H9 (cell line): ENCODE measurements at regions not wholly inside any gene's neighbourhood (a gene's known extent, or its start where the extent isn't known, plus 50 kb on each side); places are given as distances from the start of the nearest gene placed in this dataset.

ENCODE experiments used
- DNase-seq: peaks from one replicate; pipeline ENCODE4 v3.0.0-alpha.2; 2017
- H2AFZ ChIP-seq: one replicate; pipeline ENCODE4 v1.6.1; 2013; ENCODE audit warnings: mild to moderate bottlenecking, low read length, control low read depth, moderate library complexity
- H2AK5ac ChIP-seq: 2 replicates; pipeline ENCODE4 v1.6.1; 2013; ENCODE audit warnings: low read length, control low read depth, mixed read lengths; ENCODE audit not compliant: insufficient read length
- H2BK120ac ChIP-seq: one replicate; pipeline ENCODE4 v1.6.1; 2013; ENCODE audit warnings: low read depth, mild to moderate bottlenecking, low read length, control low read depth, inconsistent platforms; ENCODE audit not compliant: poor library complexity, severe bottlenecking
- H2BK12ac ChIP-seq: 2 replicates; pipeline ENCODE4 v1.6.1; 2013; ENCODE audit warnings: low read length, control low read depth, mixed read lengths, low read depth; ENCODE audit not compliant: insufficient read length
- H2BK15ac ChIP-seq: 2 replicates; pipeline ENCODE4 v1.6.1; 2013; ENCODE audit warnings: low read depth, low read length, control low read depth
- H2BK20ac ChIP-seq: one replicate; pipeline ENCODE4 v1.6.1; 2013; ENCODE audit warnings: low read depth, mild to moderate bottlenecking, low read length, control low read depth, inconsistent platforms; ENCODE audit not compliant: poor library complexity, severe bottlenecking
- H2BK5ac ChIP-seq: 2 replicates; pipeline ENCODE4 v1.6.1; 2013; ENCODE audit warnings: low read length, control low read depth, mixed read lengths; ENCODE audit not compliant: insufficient read length
- H3K14ac ChIP-seq: 2 replicates; pipeline ENCODE4 v1.6.1; 2013; ENCODE audit warnings: low read length, control low read depth; ENCODE audit not compliant: insufficient read depth
- H3K18ac ChIP-seq: 2 replicates; pipeline ENCODE4 v1.6.1; 2013; ENCODE audit warnings: low read depth, mild to moderate bottlenecking, mixed read lengths, low read length, control low read depth; ENCODE audit not compliant: insufficient read length
- H3K23ac ChIP-seq: 2 replicates; pipeline ENCODE4 v1.6.1; 2013; ENCODE audit warnings: low read length, control low read depth, mixed read lengths, low read depth; ENCODE audit not compliant: insufficient read length
- H3K23me2 ChIP-seq: 2 replicates; pipeline ENCODE4 v1.6.1; 2013; ENCODE audit warnings: low read depth, mild to moderate bottlenecking, mixed read lengths, low read length, control low read depth; ENCODE audit not compliant: insufficient read length, poor library complexity, severe bottlenecking
- H3K27ac ChIP-seq: 2 replicates; pipeline ENCODE4 v1.5.1; 2013; ENCODE audit warnings: low read length, control low read depth, mixed read lengths, low read depth; ENCODE audit not compliant: insufficient read length
- H3K27me3 ChIP-seq: 2 replicates; pipeline ENCODE4 v1.6.1; 2013; ENCODE audit warnings: low read length, control low read depth, inconsistent platforms; ENCODE audit not compliant: insufficient read depth
- H3K4ac ChIP-seq: 2 replicates; pipeline ENCODE4 v1.6.1; 2013; ENCODE audit warnings: low read depth, mild to moderate bottlenecking, control low read depth, inconsistent platforms, low read length, moderate library complexity
- H3K4me1 ChIP-seq: 2 replicates; pipeline ENCODE4 v1.6.1; 2013; ENCODE audit warnings: low read length, control low read depth, inconsistent platforms; ENCODE audit not compliant: insufficient read depth
- H3K4me2 ChIP-seq: 2 replicates; pipeline ENCODE4 v1.6.1; 2013; ENCODE audit warnings: low read length, control low read depth, mixed read lengths; ENCODE audit not compliant: insufficient read length, insufficient read depth
- H3K56ac ChIP-seq: 2 replicates; pipeline ENCODE4 v1.6.1; 2013; ENCODE audit warnings: low read depth, mild to moderate bottlenecking, mixed read lengths, low read length, control low read depth; ENCODE audit not compliant: insufficient read length
- H3K79me1 ChIP-seq: 2 replicates; pipeline ENCODE4 v1.6.1; 2013; ENCODE audit warnings: low read depth, mild to moderate bottlenecking, moderate library complexity, low read length, control low read depth, inconsistent platforms; ENCODE audit not compliant: insufficient read depth, poor library complexity, severe bottlenecking
- H3K79me2 ChIP-seq: 2 replicates; pipeline ENCODE4 v1.6.1; 2013; ENCODE audit warnings: low read length, control low read depth, inconsistent platforms; ENCODE audit not compliant: insufficient read depth
- H3K9ac ChIP-seq: 2 replicates; pipeline ENCODE4 v1.6.1; 2013; ENCODE audit warnings: low read length, control low read depth, mixed read lengths; ENCODE audit not compliant: insufficient read length; ENCODE audit errors: extremely low read depth
- H3K9me3 ChIP-seq: one replicate; pipeline ENCODE4 v1.6.1; 2013; ENCODE audit warnings: low read depth, low read length, inconsistent platforms; ENCODE audit not compliant: control insufficient read depth
- H3T11ph ChIP-seq: one replicate; pipeline ENCODE4 v1.6.1; 2013; ENCODE audit warnings: mild to moderate bottlenecking, low read length, control low read depth, inconsistent platforms
- H4K20me1 ChIP-seq: one replicate; pipeline ENCODE4 v1.6.1; 2013; ENCODE audit not compliant: control insufficient read depth, insufficient read length, insufficient read depth
- H4K5ac ChIP-seq: 2 replicates; pipeline ENCODE4 v1.6.1; 2013; ENCODE audit warnings: low read depth, mild to moderate bottlenecking, mixed read lengths, low read length, control low read depth; ENCODE audit not compliant: insufficient read length
- H4K8ac ChIP-seq: replicated peaks from 2 replicates; pipeline ENCODE4 v1.6.1; 2013; ENCODE audit warnings: low read length, control low read depth, mixed read lengths, low read depth; ENCODE audit not compliant: insufficient read length
- H4K91ac ChIP-seq: 2 replicates; pipeline ENCODE4 v1.6.1; 2013; ENCODE audit warnings: low read depth, mild to moderate bottlenecking, moderate library complexity, mixed read lengths, low read length, control low read depth; ENCODE audit not compliant: insufficient read length
- H3K27ac Mint-ChIP-seq, 3 experiments: 2 replicates in 2 of 3; 3 replicates in 1 of 3; pipeline ENCODE4 v1.8.0; 2020 to 2021; ENCODE audit warnings: mixed read lengths in 3 of 3, mild to moderate bottlenecking in 1 of 3, moderate library complexity in 1 of 3
- H3K27me3 Mint-ChIP-seq: 2 replicates; pipeline ENCODE4 v1.8.0; 2021; ENCODE audit warnings: low read depth, mild to moderate bottlenecking, moderate library complexity, mixed read lengths
- H3K36me3 Mint-ChIP-seq, 3 experiments: 2 replicates in 2 of 3; 3 replicates in 1 of 3; pipeline ENCODE4 v1.8.0; 2020 to 2021; ENCODE audit warnings: low read depth in 3 of 3, mixed read lengths in 3 of 3; ENCODE audit not compliant: insufficient read depth in 1 of 3
- H3K4me1 Mint-ChIP-seq, 2 experiments: 2 replicates each; pipeline ENCODE4 v1.8.0; 2020; ENCODE audit warnings: mixed read lengths in 2 of 2
- H3K4me3 Mint-ChIP-seq, 2 experiments: 2 replicates in 1 of 2; 3 replicates in 1 of 2; pipeline ENCODE4 v1.8.0; 2020 to 2021; ENCODE audit warnings: mild to moderate bottlenecking in 2 of 2, mixed read lengths in 2 of 2, moderate library complexity in 1 of 2
- H3K9me3 Mint-ChIP-seq, 2 experiments: 2 replicates in 1 of 2; 3 replicates in 1 of 2; pipeline ENCODE4 v1.8.0; 2020; ENCODE audit warnings: mild to moderate bottlenecking in 2 of 2, mixed read lengths in 2 of 2, moderate library complexity in 1 of 2
- WGBS: extraction: QIAGEN DNeasy Blood & Tissue Kit; methylation state at CpG from one replicate; pipeline ENCODE4 v1.1.7; 2013; ENCODE audit warnings: missing lambda C conversion rate, low lambda C conversion rate, mixed read lengths; ENCODE audit not compliant: insufficient read length; ENCODE audit errors: extremely low coverage; 5-methylcytosine and 5-hydroxymethylcytosine counted together
- TF ChIP-seq, protein P1 (sequence below): fragments of 200-600 bp; sonication (generic); conservative IDR thresholded peaks from 3 replicates; pipeline ENCODE4 v1.8.0; 2021; ENCODE audit warnings: antibody characterized with exemption, mild to moderate bottlenecking

DNA sequence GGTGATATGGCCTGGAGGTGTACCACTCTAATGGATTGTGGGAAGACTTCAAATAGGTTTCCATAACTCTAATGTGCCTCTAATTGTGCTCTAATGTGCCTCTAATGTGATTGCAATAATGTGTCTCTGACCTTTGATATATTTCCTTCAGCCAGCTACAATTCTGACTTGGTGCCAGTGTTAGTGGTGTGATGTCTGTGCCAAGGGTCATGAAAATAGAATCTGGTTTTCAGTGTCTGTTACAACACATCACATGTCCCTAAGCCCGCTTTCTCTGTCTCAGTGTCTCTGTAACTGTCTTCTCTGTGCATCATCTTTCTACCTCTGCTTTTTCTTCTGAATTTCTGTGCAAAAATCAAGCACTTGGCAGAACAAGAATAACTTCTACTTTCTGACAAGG is 77.2 kb upstream of the ECI2 start:
- Histone ChIP-seq H3K27ac (no peak overlapping the region), H4K20me1 (no peaks in the 10 kb centered on the region), H3K9me3 (peaks cover 9% of the 10 kb centered on the region), H2BK15ac (no peak overlapping the region), H3K9ac (no peak overlapping the region), H3K23ac (no peak overlapping the region), H4K5ac (no peak overlapping the region), H3K79me1 (no peaks in the 10 kb centered on the region), H3K4me2 (no peak overlapping the region), H3K14ac (no peak overlapping the region), H3K23me2 (no peaks in the 10 kb centered on the region), H4K8ac (no peak overlapping the region), H2AK5ac (no peak overlapping the region), H3T11ph (no peak overlapping the region), H2AFZ (no peak overlapping the region), H3K18ac (no peak overlapping the region), H3K4me1 (no peaks in the 10 kb centered on the region), H3K4ac (no peak overlapping the region), H3K56ac (no peak overlapping the region), H2BK12ac (no peak overlapping the region), H4K91ac (no peak overlapping the region), H3K79me2 (no peaks in the 10 kb centered on the region), H2BK20ac (no peak overlapping the region), H2BK120ac (no peak overlapping the region), H3K27me3 (no peaks in the 10 kb centered on the region), H2BK5ac (no peak overlapping the region)
- WGBS = no CpG with 5 or more reads among the region's 1 CpG
- no peak overlapping the region for H3K4me3 Mint-ChIP-seq
- DNase-seq = no peak
- H3K36me3 Mint-ChIP-seq = peaks cover 7 to 29% (median 24%) of the 10 kb centered on the region in 3 experiments; a peak in 6 of 7 replicates
- TF ChIP-seq, protein P1, sequence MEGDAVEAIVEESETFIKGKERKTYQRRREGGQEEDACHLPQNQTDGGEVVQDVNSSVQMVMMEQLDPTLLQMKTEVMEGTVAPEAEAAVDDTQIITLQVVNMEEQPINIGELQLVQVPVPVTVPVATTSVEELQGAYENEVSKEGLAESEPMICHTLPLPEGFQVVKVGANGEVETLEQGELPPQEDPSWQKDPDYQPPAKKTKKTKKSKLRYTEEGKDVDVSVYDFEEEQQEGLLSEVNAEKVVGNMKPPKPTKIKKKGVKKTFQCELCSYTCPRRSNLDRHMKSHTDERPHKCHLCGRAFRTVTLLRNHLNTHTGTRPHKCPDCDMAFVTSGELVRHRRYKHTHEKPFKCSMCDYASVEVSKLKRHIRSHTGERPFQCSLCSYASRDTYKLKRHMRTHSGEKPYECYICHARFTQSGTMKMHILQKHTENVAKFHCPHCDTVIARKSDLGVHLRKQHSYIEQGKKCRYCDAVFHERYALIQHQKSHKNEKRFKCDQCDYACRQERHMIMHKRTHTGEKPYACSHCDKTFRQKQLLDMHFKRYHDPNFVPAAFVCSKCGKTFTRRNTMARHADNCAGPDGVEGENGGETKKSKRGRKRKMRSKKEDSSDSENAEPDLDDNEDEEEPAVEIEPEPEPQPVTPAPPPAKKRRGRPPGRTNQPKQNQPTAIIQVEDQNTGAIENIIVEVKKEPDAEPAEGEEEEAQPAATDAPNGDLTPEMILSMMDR = no peak
- peaks cover 4% of the 10 kb centered on the region in 2 experiments for H3K4me1 Mint-ChIP-seq
- peaks cover 35 to 45% of the 10 kb centered on the region in 2 experiments for H3K9me3 Mint-ChIP-seq
- H3K27ac Mint-ChIP-seq = no peak overlapping the region
- no peaks in the 10 kb centered on the region; the same call in 1 of the 2 replicates for H3K27me3 Mint-ChIP-seq
